GM23338 (cell line): ENCODE measurements at regions not wholly inside any gene's neighbourhood (a gene's known extent, or its start where the extent isn't known, plus 50 kb on each side); places are given as distances from the start of the nearest gene placed in this dataset.

Source experiments
- ATAC-seq: fragments of 200-7000 bp; cut with Tn5 transposase; 3 replicates; pipeline ENCODE4 v1.9.1; 2020
- DNase-seq: peaks from one replicate; pipeline ENCODE4 v3.0.0-alpha.2; 2015; ENCODE audit warnings: low spot score
- H2AFZ ChIP-seq: fragments of 200-600 bp; sonication (generic); 2 replicates; pipeline ENCODE4 v1.8.0; 2016; ENCODE audit warnings: antibody characterized with exemption, mild to moderate bottlenecking, moderate library complexity
- H3F3A ChIP-seq: fragments of 200-600 bp; sonication (generic); replicated peaks from 2 replicates; pipeline ENCODE4 v1.8.0; 2017; ENCODE audit warnings: antibody characterized with exemption, mixed run types, low read depth
- H3K27ac ChIP-seq: fragments of 200-600 bp; sonication (generic); 2 replicates; pipeline ENCODE4 v1.6.1; 2016; ENCODE audit warnings: low read depth
- H3K27me3 ChIP-seq: fragments of 200-600 bp; sonication (generic); 2 replicates; pipeline ENCODE4 v1.8.0; 2016; ENCODE audit warnings: mild to moderate bottlenecking, mixed run types, moderate library complexity; ENCODE audit not compliant: insufficient read depth
- H3K36me3 ChIP-seq: fragments of 200-600 bp; sonication (generic); 2 replicates; pipeline ENCODE4 v1.8.0; 2016; ENCODE audit warnings: mild to moderate bottlenecking; ENCODE audit not compliant: insufficient read depth
- H3K4me1 ChIP-seq: fragments of 200-600 bp; sonication (generic); 2 replicates; pipeline ENCODE4 v1.8.0; 2016; ENCODE audit warnings: mild to moderate bottlenecking, moderate library complexity; ENCODE audit not compliant: insufficient read depth
- H3K4me2 ChIP-seq: fragments of 200-600 bp; sonication (generic); 2 replicates; pipeline ENCODE4 v1.7.1; 2017; ENCODE audit warnings: mixed run types
- H3K4me3 ChIP-seq: fragments of 200-600 bp; sonication (generic); 2 replicates; pipeline ENCODE4 v1.6.1; 2016; ENCODE audit warnings: mixed run types
- H3K79me2 ChIP-seq: fragments of 200-600 bp; sonication (generic); replicated peaks from 2 replicates; pipeline ENCODE4 v1.8.0; 2017; ENCODE audit warnings: mild to moderate bottlenecking; ENCODE audit not compliant: insufficient read depth
- H3K9me2 ChIP-seq: fragments of 200-600 bp; sonication (generic); 2 replicates; pipeline ENCODE4 v1.8.0; 2017; ENCODE audit not compliant: insufficient read depth
- H4K20me1 ChIP-seq: fragments of 200-600 bp; sonication (generic); replicated peaks from 2 replicates; pipeline ENCODE4 v1.8.0; 2017; ENCODE audit warnings: mild to moderate bottlenecking; ENCODE audit not compliant: insufficient read depth
- H3K27ac Mint-ChIP-seq: 2 replicates; pipeline ENCODE4 v1.8.0; 2020; ENCODE audit warnings: inconsistent platforms, mild to moderate bottlenecking, moderate library complexity, mixed read lengths
- H3K27me3 Mint-ChIP-seq: 3 replicates; pipeline ENCODE4 v1.8.0; 2022; ENCODE audit warnings: low read depth, mild to moderate bottlenecking, moderate library complexity, mixed read lengths, inconsistent platforms; ENCODE audit not compliant: insufficient read depth, poor library complexity
- H3K36me3 Mint-ChIP-seq: 3 replicates; pipeline ENCODE4 v1.8.0; 2021; ENCODE audit warnings: low read depth, mild to moderate bottlenecking, inconsistent platforms, moderate library complexity, mixed read lengths
- H3K4me1 Mint-ChIP-seq: 3 replicates; pipeline ENCODE4 v1.8.0; 2020; ENCODE audit warnings: mild to moderate bottlenecking, inconsistent platforms, mixed read lengths
- H3K4me3 Mint-ChIP-seq: 3 replicates; pipeline ENCODE4 v1.8.0; 2021; ENCODE audit warnings: moderate library complexity, mild to moderate bottlenecking, inconsistent platforms, mixed read lengths
- H3K9me3 Mint-ChIP-seq: 3 replicates; pipeline ENCODE4 v1.8.0; 2020; ENCODE audit warnings: moderate library complexity, mild to moderate bottlenecking, inconsistent platforms, mixed read lengths
- CREB1 ChIP-seq: fragments of 250-450 bp; sonication (Bioruptor Pico); IDR thresholded peaks from 2 replicates; pipeline ENCODE4 v1.5.0; 2020; ENCODE audit warnings: low read depth, mild to moderate bottlenecking, moderate library complexity
- CTCF ChIP-seq, 2 experiments: fragments of 200-600 bp in 1 of 2; sonication (generic) in 1 of 2; conservative IDR thresholded peaks; 2 replicates each; pipeline versions ENCODE4 v1.5.1 to v1.6.1; 2016 to 2017; ENCODE audit warnings: antibody characterized with exemption in 2 of 2, low read depth in 2 of 2, mild to moderate bottlenecking in 2 of 2, moderate library complexity in 1 of 2
- EZH2 ChIP-seq: fragments of 200-600 bp; sonication (generic); IDR thresholded peaks from one replicate; pipeline ENCODE4 v1.8.0; 2017; ENCODE audit warnings: antibody characterized with exemption, mild to moderate bottlenecking, low read depth; ENCODE audit not compliant: unreplicated experiment
- EZH2phosphoT487 ChIP-seq: fragments of 200-600 bp; sonication (generic); IDR thresholded peaks from one replicate; pipeline ENCODE4 v1.8.1; 2018; ENCODE audit warnings: antibody characterized with exemption; ENCODE audit not compliant: unreplicated experiment
- JUNB ChIP-seq: IDR thresholded peaks from one replicate; pipeline ENCODE4 v1.6.1; 2016; ENCODE audit warnings: antibody characterized with exemption; ENCODE audit not compliant: unreplicated experiment
- NANOG ChIP-seq: IDR thresholded peaks from 2 replicates; pipeline ENCODE4 v1.6.1; 2016; ENCODE audit warnings: antibody characterized with exemption, borderline replicate concordance
- POLR2AphosphoS5 ChIP-seq: IDR thresholded peaks from 2 replicates; pipeline ENCODE4 v1.6.1; 2016; ENCODE audit warnings: antibody characterized with exemption, low read depth
- REST ChIP-seq: IDR thresholded peaks from one replicate; pipeline ENCODE4 v1.6.1; 2018; ENCODE audit warnings: antibody characterized with exemption; ENCODE audit not compliant: unreplicated experiment
- STAT1 ChIP-seq: IDR thresholded peaks from one replicate; pipeline ENCODE4 v1.6.1; 2016; ENCODE audit warnings: antibody characterized with exemption; ENCODE audit not compliant: unreplicated experiment
- ZNF114 ChIP-seq: fragments of 250-450 bp; sonication (Bioruptor Pico); IDR thresholded peaks from 2 replicates; pipeline ENCODE4 v1.5.0; 2020; ENCODE audit warnings: mild to moderate bottlenecking, moderate library complexity
- ZNF331 ChIP-seq: fragments of 250-450 bp; sonication (Bioruptor Pico); IDR thresholded peaks from 2 replicates; pipeline ENCODE4 v1.5.0; 2020; ENCODE audit warnings: low read depth, mild to moderate bottlenecking, moderate library complexity
- ZNF462 ChIP-seq: fragments of 250-450 bp; sonication (Bioruptor Pico); IDR thresholded peaks from 2 replicates; pipeline ENCODE4 v1.5.0; 2020; ENCODE audit warnings: mild to moderate bottlenecking, moderate library complexity
- TF ChIP-seq, protein P1 (sequence below): IDR thresholded peaks from 2 replicates; pipeline ENCODE4 v1.6.1; 2016; ENCODE audit warnings: antibody characterized with exemption

GRCh38 chr12:115191342-115191741, 507.4 kb upstream of the TBX3 start:
- no peak for ATAC-seq
- no peaks in the 10 kb centered on the region for H3K9me2 ChIP-seq
- H3K79me2 ChIP-seq = no peaks in the 10 kb centered on the region
- H3K36me3 ChIP-seq = no peaks in the 10 kb centered on the region
- peaks cover 4% of the 10 kb centered on the region; the same call in 1 of the 2 replicates for H3K4me1 ChIP-seq
- Mint-ChIP-seq H3K27me3 (no peaks in the 10 kb centered on the region), H3K4me1 (peaks cover 4% of the 10 kb centered on the region; the same call in 2 of the 3 replicates), H3K27ac (no peak overlapping the region), H3K4me3 (no peak overlapping the region), H3K9me3 (peaks cover 2% of the 10 kb centered on the region; the same call in 1 of the 3 replicates), H3K36me3 (no peaks in the 10 kb centered on the region)
- no peaks in the 10 kb centered on the region for H4K20me1 ChIP-seq
- H3K27me3 ChIP-seq = no peaks in the 10 kb centered on the region
- no peak overlapping the region for H3K4me3 ChIP-seq
- no peak for DNase-seq
- no peak overlapping the region for H3K4me2 ChIP-seq
- H3K27ac ChIP-seq = no peak overlapping the region
- no peak for TF ChIP-seq CREB1 (CRISPR knock-in tag)
- no peak for TF ChIP-seq ZNF462
- TF ChIP-seq EZH2 = no peak
- no peak for TF ChIP-seq POLR2AphosphoS5
- TF ChIP-seq NANOG = no peak
- no peak for TF ChIP-seq ZNF331 (CRISPR knock-in tag)
- no peak for TF ChIP-seq ZNF114 (CRISPR knock-in tag)
- no peak for TF ChIP-seq CTCF (conservative IDR thresholded peaks at IDR 0.05; ENCODE audit: low read depth in 2 of 2)
- no peak for TF ChIP-seq JUNB
- TF ChIP-seq REST = no peak
- TF ChIP-seq STAT1 = no peak
- no peak for TF ChIP-seq EZH2phosphoT487
- TF ChIP-seq, protein P1, sequence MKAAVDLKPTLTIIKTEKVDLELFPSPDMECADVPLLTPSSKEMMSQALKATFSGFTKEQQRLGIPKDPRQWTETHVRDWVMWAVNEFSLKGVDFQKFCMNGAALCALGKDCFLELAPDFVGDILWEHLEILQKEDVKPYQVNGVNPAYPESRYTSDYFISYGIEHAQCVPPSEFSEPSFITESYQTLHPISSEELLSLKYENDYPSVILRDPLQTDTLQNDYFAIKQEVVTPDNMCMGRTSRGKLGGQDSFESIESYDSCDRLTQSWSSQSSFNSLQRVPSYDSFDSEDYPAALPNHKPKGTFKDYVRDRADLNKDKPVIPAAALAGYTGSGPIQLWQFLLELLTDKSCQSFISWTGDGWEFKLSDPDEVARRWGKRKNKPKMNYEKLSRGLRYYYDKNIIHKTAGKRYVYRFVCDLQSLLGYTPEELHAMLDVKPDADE = no peak
- no peaks in the 10 kb centered on the region for H3F3A ChIP-seq
- H2AFZ ChIP-seq = no peak overlapping the region
